GM10248 (cell line): ENCODE measurements at regions not wholly inside any gene's neighbourhood (a gene's known extent, or its start where the extent isn't known, plus 50 kb on each side); places are given as distances from the start of the nearest gene placed in this dataset.

Experiments used
- CTCF ChIA-PET: fragments of 300-600 bp; sonication (Branson Sonifier 250); formaldehyde crosslinking; extraction: SDS; loops from one replicate; lab custom pipeline; 2021; ENCODE audit warnings: antibody characterized with exemption; lab: Yijun Ruan, JAX
- POLR2A ChIA-PET: fragments of 350-650 bp; sonication (Branson Sonifier 250); formaldehyde crosslinking; extraction: SDS; loops from one replicate; lab custom pipeline; 2020; ENCODE audit warnings: antibody characterized with exemption; lab: Yijun Ruan, JAX
- DNase-seq: peaks from one replicate; pipeline ENCODE4 v3.0.0; 2012; ENCODE audit errors: extremely low spot score
- TF ChIP-seq, protein P1 (sequence below): IDR thresholded peaks from 2 replicates; pipeline ENCODE4 v1.5.1; 2012; ENCODE audit warnings: mild to moderate bottlenecking, low read depth; ENCODE audit errors: extremely low read depth, missing control alignments, control extremely low read depth

DNA sequence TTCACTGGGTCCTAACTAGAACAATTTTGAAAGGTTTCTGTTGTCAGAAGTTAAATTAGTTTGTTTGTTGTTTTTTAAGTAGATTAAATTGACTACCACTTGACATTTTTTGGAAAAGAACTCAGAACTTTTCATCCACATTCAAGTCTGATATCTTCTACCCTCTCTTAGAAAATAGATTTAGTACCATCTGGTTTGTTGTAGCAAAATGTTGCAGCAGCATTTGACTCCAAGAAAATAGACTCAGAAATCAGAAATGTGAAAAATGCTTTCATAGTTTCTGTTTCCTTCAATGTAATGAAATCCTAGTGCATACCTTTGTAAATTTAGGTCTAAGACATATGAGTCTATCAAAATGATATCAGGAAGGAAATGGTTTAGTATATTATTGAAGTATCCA lies 256.3 kb upstream of the CLEC14A start:
- DNase-seq: no peak
- TF ChIP-seq, protein P1, sequence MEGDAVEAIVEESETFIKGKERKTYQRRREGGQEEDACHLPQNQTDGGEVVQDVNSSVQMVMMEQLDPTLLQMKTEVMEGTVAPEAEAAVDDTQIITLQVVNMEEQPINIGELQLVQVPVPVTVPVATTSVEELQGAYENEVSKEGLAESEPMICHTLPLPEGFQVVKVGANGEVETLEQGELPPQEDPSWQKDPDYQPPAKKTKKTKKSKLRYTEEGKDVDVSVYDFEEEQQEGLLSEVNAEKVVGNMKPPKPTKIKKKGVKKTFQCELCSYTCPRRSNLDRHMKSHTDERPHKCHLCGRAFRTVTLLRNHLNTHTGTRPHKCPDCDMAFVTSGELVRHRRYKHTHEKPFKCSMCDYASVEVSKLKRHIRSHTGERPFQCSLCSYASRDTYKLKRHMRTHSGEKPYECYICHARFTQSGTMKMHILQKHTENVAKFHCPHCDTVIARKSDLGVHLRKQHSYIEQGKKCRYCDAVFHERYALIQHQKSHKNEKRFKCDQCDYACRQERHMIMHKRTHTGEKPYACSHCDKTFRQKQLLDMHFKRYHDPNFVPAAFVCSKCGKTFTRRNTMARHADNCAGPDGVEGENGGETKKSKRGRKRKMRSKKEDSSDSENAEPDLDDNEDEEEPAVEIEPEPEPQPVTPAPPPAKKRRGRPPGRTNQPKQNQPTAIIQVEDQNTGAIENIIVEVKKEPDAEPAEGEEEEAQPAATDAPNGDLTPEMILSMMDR: no peak
- POLR2A ChIA-PET: interaction anchor here (0.7 kb wide), 1 partner anchor 973 kb away, joined by 4 read pairs; no protein-coding TSS in a partner anchor
- CTCF ChIA-PET: no interaction called here

DNA sequence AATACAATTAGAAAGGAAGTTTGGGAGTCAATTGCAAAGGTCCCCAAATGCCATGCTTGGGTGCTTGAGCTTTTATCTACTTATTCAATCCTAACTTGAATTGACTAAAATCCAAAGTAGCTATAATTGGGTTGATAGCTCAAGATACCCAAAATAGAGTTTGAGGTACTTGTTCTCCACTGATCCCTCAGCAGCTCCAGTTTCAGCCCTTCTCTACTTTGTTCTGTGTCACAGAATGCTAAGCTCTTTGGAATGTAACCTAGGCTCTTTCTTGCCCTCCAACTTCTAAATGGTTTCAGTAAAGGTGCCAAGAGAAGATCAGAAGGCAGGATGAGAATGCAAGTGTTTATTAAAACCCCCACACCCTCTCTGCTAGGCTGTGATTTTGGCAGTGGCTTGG lies 251.4 kb upstream of the CLEC14A start:
- CTCF ChIA-PET: interaction anchor here (0.8 to 1.5 kb wide), 5 partner anchors 9 to 42 kb away, joined by 3 to 6 read pairs (median 4); no protein-coding TSS in a partner anchor
- POLR2A ChIA-PET: no interaction called here
- TF ChIP-seq, protein P1: no peak
- no peak for DNase-seq

DNA sequence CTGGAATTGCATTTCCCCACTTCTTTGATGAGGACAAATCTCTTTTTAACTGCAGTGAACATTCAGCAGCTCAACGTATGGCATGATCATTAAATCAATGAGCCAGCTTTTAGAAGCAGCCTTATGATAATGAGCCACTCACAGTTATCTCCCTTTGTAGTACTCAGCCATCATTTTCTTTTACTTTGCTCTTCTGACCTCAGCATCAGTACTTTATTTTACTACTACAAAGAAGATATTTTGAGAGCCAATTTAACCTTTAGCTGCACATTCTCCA lies 250.0 kb upstream of the CLEC14A start:
- TF ChIP-seq, protein P1: no peak
- ChIA-PET POLR2A (no interaction called here), CTCF (interaction anchor here (1.5 kb wide), 1 partner anchor 11 kb away, joined by 4 read pairs; no protein-coding TSS in a partner anchor)
- DNase-seq: no peak

DNA sequence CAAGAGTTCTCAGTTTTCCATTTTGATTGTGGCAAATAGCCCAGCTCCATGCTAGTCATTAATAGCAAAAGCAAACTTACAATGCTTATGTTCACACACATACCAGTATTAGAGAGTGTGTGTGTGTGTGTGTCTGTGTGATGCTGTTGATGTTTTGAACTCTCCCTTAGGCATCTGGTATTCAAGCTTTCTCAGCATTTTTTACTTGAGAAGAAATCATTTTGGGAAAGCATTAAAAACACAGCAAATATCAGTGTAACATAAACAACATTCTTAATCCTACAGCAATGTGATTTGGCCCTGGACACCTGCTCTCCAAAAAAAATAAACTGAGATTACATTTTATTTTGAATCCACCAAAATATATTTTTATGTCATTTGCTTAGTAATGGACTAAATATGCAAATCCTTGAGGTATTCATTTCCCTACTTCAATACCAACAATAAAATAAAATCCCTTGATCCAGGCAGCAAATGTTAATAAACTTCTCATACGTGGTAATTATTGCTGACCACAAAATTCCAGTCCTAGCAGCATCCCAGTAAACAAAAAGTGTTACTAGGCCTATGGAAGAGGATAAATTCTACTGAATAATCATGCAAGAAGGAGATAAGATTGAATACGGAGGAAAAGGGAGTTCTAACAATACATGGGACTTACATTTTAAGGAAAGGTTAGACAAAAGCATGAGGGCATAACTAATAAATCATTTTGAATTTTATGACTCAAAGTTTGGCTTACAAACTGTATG lies 249.5 kb upstream of the CLEC14A start:
- TF ChIP-seq, protein P1: no peak
- ChIA-PET CTCF (no interaction called here), POLR2A (no interaction called here)
- no peak for DNase-seq

DNA sequence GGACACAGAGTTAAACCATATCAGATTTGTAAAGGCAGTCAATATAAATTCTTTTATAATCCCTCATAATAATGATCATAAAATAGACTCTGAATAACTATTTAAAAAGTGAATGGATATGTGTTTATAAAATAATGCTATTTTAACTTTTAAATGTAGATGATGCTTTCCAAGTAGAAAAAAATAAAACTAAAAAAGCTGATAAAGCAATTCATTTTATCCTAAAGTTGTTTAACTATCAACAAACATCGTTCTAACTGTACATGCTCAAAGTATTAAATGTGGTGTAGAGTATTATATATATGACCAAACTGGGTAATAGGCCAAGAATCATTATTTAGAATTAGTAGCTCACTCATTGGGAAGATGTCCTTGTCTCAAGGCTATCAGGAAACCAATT lies 248.3 kb upstream of the CLEC14A start:
- DNase-seq: no peak
- ChIA-PET POLR2A (no interaction called here), CTCF (no interaction called here)
- TF ChIP-seq, protein P1: no peak

DNA sequence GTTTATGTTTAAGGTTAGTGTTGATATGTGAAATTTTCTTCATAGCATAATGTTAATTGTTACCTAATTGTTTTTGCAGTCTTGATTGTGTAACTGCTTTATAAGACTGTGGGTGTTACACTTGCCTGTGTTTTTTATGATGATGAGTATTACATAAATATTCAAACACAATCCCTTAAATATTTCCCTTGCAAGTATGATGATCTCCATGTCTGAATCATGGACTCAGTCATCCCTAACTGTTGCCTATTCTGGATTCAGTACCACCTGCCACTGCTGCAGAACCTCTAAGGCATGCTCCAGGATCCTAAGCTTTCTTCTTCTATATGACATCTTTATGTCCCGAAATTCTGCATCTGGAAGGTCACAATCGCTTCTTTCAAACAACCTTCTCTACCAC lies 246.3 kb upstream of the CLEC14A start:
- ChIA-PET CTCF (no interaction called here), POLR2A (no interaction called here)
- DNase-seq: no peak
- TF ChIP-seq, protein P1: no peak
